ENCODE measurements at regions not wholly inside any gene's neighbourhood (a gene's known extent, or its start where the extent isn't known, plus 50 kb on each side); places are given as distances from the start of the nearest gene placed in this dataset.

DNA sequence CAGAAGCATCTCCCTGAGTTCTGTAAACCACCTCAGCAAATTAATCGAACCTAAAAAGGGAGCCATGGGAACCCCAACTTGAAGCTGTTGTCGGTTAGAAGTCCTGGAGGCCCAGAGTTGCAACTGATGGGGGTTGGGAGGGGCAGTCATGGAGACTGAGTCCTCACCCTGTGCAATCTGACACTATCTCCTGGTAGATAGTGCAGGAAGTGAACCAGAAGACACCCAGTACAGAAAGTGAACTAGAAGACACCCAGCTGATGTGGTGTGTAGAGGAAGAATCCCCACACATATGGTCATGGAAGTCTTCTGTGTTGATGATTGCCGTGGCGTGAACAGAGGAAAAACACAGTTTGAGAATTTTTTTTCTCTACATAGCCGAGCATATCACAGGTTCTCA lies 58.8 kb upstream of the SRRM3 start:
- TF ChIP-seq, protein P1, sequence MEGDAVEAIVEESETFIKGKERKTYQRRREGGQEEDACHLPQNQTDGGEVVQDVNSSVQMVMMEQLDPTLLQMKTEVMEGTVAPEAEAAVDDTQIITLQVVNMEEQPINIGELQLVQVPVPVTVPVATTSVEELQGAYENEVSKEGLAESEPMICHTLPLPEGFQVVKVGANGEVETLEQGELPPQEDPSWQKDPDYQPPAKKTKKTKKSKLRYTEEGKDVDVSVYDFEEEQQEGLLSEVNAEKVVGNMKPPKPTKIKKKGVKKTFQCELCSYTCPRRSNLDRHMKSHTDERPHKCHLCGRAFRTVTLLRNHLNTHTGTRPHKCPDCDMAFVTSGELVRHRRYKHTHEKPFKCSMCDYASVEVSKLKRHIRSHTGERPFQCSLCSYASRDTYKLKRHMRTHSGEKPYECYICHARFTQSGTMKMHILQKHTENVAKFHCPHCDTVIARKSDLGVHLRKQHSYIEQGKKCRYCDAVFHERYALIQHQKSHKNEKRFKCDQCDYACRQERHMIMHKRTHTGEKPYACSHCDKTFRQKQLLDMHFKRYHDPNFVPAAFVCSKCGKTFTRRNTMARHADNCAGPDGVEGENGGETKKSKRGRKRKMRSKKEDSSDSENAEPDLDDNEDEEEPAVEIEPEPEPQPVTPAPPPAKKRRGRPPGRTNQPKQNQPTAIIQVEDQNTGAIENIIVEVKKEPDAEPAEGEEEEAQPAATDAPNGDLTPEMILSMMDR (IDR thresholded peaks at IDR 0.05) = no peak
- TF ChIP-seq POLR2A (IDR thresholded peaks at IDR 0.05) = no peak
